MV-4-11 (cell line): ENCODE measurements at regions not wholly inside any gene's neighbourhood (a gene's known extent, or its start where the extent isn't known, plus 50 kb on each side); places are given as distances from the start of the nearest gene placed in this dataset.

Experiments used
- DNase-seq: peaks from one replicate; lab custom pipeline; 2025; lab: John Stamatoyannopoulos, UW

DNA sequence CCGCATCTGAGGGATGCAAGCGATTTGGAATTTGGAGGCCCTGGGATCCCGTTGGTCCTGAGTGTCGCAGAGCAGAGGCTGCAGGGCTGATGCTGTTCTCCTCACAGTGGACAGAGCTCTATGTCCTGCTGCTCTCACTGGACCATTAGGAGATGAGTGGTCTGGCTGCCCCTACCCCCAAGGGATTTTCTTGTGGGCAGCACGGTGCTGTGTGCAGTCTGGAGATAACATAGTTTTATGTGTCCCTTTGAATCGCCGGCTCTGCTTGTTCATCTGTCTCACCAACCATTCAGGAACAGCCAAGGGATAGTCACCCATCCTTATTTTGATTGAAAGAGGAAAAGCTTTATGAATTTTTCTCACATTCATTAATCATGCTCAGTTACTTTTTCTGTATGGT is 49.9 kb downstream of the CHRM3 start:
- DNase-seq, result no peak

DNA sequence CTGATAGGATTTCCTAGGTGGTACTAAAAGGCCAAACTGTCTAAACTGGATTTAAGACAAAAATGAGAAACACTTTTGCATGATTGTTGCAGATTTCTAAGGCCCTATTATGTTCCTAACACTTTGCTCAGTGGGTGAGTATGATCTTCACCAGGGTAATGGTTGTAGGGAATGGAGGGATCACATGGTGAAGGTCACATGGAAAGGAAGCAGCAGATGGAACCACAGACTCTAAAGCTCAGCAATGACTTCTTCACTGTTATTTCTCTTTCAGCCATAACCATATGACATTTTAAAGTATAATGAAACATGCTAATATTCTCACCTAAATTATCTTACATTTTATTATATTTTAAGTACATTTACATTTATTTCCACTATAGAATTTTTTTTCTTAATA is 51.5 kb downstream of the CHRM3 start:
- DNase-seq, result no peak

DNA sequence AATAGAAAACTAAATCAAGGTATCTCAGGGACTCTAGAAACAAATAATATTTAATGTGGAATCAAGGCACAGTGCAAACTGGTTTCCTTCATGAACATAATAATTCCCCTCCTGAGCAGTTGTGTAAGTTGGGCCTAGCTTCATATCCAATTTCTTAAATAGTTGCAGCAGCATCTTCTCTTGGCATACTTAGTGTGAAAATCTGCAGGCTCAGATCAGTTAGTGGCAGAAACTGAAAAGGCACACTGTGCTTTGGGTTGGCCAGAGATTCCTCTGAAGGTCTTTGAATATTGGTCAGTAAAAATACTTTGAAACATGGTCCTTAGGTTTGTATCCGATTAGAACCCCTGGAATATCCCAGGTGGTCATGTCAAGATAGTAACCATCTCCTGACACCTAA is 52.5 kb downstream of the CHRM3 start:
- no peak for DNase-seq

DNA sequence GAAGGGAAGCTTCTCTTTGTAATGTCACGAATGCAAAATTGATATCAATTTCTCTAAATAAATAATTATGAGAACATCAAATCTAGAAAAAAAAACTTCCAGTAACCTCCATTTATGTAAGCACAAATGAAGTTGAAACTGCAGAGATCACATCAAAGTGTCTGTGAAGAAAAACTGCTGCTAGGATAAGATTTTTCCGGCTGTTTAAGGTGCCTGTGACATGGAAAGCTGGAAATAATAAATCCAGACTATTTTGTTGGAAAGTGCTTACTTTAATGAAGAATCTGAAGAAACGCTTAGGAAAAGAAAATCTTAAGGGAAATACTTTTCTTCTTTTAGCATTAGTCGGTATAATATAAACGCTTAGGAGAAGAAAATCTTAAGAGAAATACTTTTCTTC is 57.0 kb downstream of the CHRM3 start:
- no peak for DNase-seq

DNA sequence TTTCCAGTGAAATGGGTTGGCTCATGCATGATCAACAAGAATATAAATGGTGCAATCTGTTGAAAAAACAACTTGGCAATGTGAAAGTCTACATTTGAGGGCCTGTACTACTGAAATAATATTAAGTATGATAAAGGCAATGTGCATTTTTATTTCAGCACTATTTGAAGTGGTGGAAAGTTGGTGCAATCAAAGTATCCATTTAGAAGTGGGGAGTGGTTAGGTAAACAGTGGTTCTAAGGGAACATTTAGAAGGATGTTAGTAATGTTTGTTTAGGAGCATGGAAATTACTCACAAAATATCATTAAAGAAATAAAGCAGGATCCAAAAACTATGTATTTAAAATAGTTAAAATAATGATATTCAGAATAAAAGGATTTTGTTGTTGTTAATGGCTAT is 60.2 kb downstream of the CHRM3 start:
- no peak for DNase-seq

DNA sequence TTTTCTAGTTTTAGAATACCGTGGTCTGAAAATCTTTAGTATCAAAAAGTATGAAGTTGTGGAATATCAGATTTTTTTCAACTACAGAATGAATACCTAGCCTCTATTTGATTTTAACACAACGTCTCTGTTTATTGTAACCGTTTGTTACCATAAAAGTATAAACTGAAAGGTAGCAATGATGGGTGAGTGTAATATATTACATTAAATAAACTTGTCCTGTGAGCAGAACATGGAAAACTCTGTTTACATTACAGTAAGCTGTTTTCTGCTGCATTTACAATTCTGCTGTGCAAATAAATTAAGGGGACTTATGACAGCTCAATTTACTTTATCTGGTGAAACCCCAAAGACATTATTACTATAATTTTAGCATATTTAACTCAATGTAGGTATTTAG is 62.5 kb downstream of the CHRM3 start:
- DNase-seq, result no peak

DNA sequence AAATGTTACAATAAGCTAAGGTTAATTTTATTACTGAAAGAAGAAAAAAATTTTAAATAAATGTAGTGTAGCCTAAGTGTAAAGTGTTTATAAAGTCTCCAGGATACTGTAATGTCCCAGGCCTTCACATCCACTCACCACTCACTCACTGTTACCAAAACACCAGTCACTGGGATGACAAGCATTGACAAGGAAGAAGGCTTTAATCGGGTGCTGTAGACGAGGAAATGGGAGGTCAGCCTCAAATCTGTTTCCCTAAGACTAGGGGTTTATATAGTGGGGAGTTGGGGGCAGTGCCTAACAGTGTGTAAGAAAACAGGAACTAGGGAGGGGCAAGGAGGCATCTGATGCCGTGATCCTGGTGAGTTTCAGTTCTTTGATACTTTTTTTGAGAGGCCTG is 69.4 kb downstream of the CHRM3 start:
- peak; percentile 14 for DNase-seq

DNA sequence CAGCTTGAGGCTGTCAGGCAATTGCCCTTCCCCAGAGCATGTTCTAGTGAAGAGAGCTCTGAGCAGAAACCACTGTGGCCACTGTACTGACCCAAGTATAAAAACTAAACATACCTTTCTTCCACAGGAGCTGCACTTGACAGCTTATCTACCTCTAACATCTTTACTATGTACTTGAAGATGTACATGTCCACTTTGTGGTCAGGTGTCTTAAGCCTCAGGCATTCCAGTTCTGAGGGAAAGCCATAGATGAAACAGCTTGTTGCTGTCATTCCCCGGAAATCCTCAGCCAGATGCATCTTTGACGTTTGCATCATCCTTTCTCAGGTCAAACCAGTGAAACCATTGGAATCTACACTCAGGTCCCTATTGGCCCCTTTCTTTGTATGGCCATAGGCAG is 70.4 kb downstream of the CHRM3 start:
- no peak for DNase-seq

DNA sequence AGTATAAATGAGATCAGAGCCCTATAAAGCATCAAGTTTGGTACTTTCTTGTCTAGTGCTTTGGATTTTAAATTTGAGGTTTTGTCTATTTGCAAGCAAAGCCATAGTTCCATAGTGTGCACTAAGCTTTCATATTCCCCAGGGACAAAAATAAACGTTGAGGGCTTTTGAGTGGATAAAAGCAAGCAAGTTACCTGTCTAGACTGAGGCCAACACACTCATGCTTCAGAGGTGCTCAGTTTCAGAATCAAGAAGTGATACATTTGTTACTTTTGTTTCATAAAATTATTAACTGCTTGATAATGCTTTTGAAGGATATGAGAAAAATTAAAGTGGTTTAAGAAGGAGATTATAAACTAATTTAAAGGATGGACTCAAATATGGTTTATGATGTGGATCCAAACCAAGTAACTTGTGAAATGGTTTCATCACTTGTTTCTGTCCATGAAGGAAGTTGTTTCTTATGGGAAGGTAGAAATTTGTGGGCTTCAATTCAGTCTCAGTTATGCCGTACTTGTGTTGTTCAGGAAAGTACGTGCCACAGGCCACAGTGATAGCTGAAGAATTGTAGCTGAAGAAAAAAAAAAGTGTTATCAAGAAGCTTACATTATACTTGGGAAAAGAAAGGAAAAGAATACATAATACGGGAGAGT is 71.2 kb downstream of the CHRM3 start:
- DNase-seq, result no peak

DNA sequence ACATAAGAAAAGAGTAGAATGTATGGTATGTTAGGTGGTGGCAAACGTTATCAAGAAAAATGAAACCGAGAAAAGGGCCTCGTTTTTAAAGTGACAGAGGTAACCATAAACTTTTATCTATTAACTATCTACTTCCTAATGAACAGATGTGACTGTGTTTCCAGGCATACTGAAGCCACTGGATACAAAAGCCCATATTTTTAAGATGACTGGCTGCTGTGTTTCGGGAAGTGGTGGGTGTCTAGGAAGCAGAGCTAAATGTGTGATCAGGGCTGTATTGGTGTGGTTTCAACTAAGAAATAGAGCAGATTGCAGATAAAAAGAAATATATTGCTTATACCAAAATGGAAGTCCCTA is 71.8 kb downstream of the CHRM3 start:
- DNase-seq, result no peak

DNA sequence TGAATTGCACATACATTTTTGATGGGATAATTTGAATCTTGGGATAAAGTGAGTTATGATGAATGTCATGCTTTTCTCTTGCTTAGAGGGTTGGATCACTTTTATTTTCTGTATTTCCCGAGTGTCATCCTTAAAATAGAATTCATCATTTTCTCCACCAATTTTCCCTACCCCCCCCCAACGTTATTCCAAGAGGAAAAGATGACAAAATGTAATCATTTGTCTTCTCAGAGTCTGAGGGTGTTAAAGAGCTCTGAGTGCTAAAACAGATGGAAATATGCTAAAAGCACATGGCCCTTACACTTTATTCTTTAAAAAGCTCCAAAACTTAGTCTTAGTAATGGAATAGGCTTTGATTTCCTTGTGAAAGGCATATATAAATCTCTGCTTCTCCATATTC is 81.4 kb downstream of the CHRM3 start:
- no peak for DNase-seq

DNA sequence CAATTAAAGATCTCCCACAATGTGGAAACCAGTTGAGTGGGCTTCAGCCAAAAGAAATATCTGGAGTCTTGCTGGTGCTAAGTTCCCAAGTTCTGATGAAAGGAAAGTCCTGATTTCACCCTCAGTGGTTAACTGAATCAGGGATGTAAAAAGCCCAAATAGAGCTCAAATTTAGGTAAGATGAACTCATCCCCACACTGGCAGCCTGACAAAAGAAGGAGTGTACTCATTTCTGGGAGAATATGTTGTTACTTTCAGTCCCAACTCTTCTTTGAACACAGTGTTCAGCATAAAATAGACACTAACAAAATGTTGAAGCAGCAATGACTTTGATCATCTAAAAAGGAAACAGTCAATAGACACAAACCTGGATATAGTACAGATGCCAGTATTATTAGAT is 91.7 kb downstream of the CHRM3 start:
- no peak for DNase-seq

DNA sequence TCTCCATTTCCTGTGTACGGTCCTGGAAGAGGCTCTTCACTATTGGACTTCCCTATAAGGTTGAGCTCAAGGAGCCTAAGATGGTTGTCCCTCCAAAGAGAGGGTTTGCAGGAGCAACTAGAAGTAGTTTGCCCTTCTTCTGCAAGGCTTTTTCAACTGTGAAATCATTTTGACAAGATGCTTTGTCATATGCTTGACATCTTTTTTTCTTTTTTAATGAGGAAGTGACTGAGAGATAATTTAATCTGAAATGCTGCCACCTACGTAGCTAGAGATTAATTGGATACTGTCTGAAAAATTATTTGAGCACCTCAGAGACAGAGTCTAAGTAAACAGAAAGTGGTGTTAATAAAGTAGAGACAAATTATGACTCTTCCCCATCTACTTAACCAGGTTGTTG is 97.0 kb downstream of the CHRM3 start:
- no peak for DNase-seq

DNA sequence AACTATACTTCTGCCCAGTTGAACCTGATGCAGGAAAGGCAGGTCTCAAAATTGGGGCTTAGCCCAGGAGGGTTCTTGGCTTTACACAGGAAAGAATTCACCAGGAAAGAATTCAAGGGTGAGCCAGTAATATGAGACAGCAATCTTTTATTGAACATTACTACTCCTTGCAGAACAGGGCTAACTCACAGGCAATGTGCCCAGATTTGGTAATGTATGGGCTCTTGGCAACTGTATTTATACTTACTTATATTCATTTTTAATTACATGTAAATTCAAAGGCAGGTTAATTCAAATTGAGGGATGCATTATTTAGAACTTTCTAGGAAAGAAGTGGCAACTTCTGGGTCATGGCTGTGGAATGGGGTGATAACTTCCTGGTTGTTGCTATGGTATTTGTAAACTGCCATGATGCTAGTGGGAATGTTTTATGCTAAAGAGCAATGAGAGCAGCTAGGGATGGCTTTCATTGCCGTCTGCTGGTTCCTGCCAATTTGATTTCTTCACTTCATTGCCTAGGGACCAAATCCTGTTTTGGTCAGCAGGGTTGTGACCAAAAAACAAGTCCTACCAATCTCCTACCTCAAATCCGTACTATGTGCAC is 107.5 kb downstream of the CHRM3 start:
- no peak for DNase-seq

DNA sequence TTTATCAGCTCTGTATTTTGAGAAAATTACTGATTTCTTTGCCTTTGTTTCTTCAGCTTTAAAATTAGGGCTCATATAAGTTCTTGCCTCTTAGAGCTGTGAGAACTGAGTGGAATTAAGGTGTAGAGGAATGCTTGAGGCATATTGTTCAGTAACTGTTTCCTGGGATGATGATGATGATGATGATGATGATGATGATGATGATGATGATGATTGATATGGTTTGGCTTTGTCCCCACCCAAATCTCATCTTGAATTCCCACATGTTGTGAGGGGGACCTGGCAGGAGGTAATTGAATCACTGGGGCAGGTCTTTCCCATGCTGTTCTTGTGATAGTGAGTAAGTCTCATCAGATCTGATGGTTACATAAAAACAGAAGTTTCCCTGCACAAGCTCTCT is 118.7 kb downstream of the CHRM3 start:
- no peak for DNase-seq

DNA sequence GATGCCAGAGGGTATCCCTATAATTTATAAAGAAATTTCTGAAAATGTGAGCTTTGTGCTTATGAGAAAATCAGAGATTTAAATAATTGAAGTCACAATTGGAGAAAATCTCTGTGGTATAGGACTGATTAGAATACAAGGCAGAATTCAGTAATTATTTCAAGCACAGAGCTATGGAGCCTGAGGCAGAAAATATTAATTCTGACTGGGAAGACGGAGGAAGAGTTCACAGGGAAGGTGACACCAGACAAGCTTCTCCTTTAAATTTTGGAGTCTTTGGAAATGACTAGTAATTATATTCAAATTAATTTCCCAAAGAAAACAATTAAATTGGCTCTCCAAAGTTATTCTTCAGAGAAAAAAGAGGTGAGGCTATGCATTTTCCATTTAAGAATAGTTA is 121.5 kb downstream of the CHRM3 start:
- no peak for DNase-seq

DNA sequence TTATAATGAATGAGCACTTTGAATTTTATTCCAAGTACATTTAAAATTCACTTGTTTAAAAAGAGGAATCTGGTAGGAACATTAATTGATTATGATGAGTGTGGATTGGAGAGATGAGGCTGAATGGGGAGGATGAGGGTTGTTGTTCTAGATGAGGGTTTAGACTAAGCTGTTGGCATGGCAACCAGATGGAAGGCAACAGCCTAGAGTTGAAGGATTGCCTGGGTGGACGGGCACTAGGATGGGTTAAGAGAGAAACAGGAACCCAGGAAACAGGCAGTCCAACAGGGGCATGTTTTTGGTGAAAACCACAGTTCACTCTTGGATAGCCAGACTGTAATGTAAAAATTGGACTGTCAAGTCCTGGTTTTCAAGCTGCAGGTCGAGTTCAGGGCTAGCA is 125.5 kb downstream of the CHRM3 start:
- no peak for DNase-seq

DNA sequence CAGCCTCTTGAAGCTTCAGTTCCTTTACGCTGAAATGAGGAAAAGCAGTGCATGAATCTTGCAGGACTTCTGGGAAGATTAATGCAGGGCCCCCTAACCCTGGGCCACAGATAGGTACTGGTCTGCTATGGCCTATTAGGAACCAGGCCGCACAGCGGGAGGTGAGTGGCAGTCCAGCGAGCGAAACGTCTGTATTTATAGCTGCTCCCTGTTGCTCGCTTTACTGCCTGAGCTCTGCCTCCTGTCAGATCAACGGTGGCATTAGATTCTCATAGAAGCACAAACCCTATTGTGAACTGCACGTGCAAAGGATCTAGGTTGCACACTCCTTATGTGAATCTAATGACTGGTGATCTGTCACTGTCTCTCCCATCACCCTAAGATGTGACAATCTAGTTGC is 130.2 kb downstream of the CHRM3 start:
- no peak for DNase-seq

DNA sequence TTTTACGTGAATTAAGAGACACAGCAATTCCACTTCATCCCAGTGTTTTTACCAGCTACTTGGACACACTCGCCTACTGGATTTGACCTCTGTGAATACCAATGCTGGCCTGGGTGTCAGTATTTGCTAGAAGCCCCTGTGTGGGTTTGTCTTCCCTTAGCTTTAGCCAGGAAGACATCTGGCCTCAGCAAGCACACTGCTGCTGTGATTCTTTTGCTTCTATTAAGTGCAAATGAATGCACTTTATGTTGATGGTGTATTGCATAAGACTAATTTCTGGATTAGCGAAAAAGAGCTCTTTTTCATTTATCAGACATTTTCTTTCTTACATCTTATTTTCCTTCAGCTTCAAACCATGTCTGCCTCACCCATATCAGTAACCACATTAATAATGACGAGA is 140.0 kb downstream of the CHRM3 start:
- no peak for DNase-seq

DNA sequence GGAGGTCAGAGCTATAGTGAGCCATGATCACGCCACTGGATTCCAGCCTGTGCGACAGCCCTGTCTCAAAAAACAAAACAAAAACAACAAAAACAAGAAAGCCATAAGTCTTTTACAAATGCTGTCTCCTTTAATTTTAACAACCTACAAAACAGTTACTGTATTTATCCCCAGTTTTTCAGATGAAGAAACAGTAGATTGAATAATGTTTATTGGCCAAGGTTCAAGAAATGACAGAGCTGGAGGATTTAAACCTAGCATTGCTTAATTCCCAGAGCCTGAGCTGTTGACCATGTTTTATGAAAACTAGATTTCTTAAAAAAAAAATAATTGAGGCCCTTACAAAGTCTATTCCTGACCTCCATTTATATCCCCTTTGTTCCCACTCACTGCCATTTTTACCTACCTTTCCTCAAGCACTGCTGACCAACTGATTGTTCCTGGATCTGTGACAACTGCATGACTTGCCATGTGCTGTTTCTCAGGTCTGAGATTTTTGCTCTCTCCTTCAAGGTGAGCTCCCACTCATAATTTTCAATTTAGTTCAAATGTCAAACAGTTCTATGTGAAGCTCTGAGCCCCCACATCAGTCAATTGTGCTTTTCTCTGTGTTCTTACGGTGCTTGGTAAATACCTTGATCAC is 140.8 kb downstream of the CHRM3 start:
- no peak for DNase-seq

DNA sequence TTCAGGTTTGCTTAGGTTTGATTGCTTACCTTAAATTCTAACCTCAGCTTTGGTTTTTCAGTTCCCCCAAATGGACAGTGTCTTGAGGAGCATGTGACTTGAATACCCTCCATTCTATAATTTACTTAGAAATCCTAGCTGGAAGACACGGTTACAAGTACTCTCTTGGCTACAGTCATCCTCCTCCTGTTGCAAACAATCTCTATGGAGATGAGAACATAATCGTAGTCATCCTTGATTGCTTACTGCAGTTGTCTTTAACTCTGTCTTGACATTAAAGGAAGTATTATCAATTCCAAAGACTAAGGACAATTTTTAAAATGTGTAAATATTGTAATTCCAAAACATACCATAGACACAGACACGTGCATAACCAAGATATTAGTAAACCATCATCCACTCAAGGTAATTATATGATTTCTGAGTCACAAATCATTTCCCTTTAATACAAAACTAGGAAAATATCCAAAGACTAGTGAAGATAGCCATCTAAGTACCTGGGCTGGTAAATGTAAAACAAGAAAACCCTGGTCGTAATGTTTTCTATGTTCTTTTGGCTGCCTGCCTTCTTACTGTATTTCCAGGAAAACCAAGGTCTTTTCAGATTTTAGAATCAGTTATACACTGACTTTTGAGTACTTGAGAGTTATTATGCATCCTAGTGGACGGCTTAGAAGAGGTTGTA is 149.9 kb downstream of the CHRM3 start:
- no peak for DNase-seq

DNA sequence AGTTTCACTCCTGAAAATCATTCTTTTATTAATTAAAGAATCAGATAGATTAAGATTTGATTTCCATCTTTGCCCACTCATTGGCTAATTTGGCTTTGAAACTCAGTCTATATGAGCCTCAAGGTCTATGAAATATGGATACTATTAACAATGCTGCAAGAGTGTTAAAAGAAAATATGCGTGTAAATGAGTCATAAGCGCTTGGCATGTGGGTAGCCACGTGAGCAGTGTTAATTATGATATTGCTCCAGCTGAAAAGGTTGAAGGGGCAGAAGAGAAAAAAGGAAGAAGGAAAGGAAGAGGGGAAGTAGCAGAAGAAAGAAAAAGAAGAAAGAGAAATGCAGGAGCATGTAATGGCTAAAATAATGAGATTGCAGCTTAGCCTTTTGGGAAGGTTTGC is 151.4 kb downstream of the CHRM3 start:
- DNase-seq, result peak; percentile 67

DNA sequence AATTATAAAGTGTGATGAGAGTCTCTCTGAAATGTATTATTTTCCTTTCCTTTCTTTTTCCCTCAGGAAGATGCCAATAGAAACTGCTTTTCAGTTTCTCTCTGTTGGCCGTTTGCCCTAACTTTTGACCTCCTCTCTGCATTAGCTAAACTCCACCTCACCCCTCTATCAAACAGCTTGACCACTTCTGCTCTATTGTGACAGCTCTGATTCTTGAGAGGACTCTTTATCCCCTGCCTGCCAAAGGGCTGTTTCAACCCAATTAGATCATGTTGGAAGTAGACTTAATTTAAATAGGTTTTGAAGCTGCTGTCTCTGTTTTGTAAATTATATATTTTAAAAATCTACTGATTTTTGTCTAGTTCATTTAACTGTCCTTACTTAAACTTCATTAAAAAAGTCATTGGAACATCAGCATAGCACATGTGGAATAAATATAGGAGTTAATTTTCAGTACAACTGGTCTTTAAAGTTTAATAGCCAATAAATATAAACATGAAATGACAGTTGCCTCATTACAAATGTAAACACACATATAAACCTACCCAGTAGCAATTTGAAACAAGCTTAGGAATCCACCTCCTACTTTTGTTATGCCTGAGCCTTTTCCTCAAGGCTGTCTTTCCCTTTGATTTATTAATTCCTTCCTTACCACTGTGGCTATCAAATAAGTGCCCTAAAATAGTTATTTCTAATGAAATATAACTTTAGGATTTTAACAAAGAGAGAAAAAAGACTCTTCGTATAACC is 152.0 kb downstream of the CHRM3 start:
- no peak for DNase-seq
